ENCODE measurements at regions not wholly inside any gene's neighbourhood (a gene's known extent, or its start where the extent isn't known, plus 50 kb on each side); places are given as distances from the start of the nearest gene placed in this dataset.

DNA sequence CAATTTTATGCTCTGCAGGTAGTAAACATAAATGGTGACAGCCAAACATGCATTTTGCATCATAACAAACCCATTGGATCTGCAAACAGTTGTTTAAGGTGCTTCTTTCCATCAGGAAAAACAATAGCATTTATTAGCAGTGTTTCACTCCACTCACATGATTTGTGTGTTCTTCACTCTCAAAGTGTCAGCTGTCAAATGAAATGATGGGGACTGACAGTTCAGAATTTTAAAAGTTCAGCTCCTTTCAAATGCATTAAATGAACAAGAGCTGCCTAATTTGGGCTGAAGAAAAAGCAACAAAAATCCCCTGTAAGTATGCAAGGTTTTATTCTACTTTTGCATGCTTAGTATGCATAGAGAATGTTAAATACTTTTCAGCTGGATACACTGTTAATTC, 145.2 kb upstream of the CDIN1 start:
- TF ChIP-seq SIN3A (IDR thresholded peaks at IDR 0.05; ENCODE audit: borderline replicate concordance, insufficient read depth, low read depth, low read length), result no peak
- TF ChIP-seq, protein P1, sequence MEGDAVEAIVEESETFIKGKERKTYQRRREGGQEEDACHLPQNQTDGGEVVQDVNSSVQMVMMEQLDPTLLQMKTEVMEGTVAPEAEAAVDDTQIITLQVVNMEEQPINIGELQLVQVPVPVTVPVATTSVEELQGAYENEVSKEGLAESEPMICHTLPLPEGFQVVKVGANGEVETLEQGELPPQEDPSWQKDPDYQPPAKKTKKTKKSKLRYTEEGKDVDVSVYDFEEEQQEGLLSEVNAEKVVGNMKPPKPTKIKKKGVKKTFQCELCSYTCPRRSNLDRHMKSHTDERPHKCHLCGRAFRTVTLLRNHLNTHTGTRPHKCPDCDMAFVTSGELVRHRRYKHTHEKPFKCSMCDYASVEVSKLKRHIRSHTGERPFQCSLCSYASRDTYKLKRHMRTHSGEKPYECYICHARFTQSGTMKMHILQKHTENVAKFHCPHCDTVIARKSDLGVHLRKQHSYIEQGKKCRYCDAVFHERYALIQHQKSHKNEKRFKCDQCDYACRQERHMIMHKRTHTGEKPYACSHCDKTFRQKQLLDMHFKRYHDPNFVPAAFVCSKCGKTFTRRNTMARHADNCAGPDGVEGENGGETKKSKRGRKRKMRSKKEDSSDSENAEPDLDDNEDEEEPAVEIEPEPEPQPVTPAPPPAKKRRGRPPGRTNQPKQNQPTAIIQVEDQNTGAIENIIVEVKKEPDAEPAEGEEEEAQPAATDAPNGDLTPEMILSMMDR (IDR thresholded peaks at IDR 0.05), result no peak
- no TSS peak for BruUV-seq (replicated peaks)
- ATAC-seq (no peak), DNase-seq (ENCODE audit: low read depth, low spot score) (no peak)
- ChIA-PET CTCF (interaction anchor here (0.6 kb wide), 1 partner anchor 970 kb away, joined by 6 read pairs; no protein-coding TSS in a partner anchor), POLR2A (no interaction called here)
- Histone ChIP-seq H3K9me3 (ENCODE audit: control insufficient read depth, insufficient read depth, low read depth, low read length) (no peaks in the 10 kb centered on the region; the same call in 1 of the 2 replicates), H3K4me3 (ENCODE audit: low read depth in 2 of 2, low read length in 2 of 2) (no peak overlapping the region), H3K27ac (ENCODE audit: low read length) (no peak overlapping the region), H3K4me1 (ENCODE audit: control insufficient read depth, insufficient read depth, low read length) (no peaks in the 10 kb centered on the region), H3K36me3 (ENCODE audit: control insufficient read depth, insufficient read depth, low read length) (no peaks in the 10 kb centered on the region), H3K27me3 (ENCODE audit: control insufficient read depth, insufficient read depth, low read length) (no peaks in the 10 kb centered on the region)
- intact Hi-C loops (cut with micrococcal nuclease; ENCODE audit: unreplicated experiment), result no loop called here
- in situ Hi-C loops (cut with HindIII; ENCODE audit: low pct_unique_long_range_greater_than_20kb, low sequenced_read_pairs), result no loop called here

DNA sequence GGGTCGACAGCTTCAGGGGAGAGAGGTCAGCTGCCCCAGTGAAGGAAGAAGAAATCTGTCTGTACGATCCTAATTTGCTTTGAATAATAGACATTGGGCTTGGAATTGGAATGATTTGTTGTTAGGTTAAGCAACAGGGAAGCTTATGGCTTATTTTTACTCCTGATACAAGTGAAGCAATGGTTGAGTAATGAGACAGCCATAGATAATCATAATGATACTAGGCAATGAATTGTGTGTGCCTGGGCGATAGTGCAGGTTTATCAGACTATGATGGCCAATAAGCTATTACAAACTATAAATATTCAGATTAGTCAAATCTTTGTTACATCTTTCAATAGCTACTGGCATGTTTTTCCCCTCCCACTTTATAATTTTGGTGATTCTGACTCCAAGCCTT, 140.9 kb upstream of the CDIN1 start:
- no TSS peak for BruUV-seq (replicated peaks)
- in situ Hi-C loops (cut with HindIII; ENCODE audit: low pct_unique_long_range_greater_than_20kb, low sequenced_read_pairs), result no loop called here
- ChIA-PET POLR2A (no interaction called here), CTCF (no interaction called here)
- Histone ChIP-seq H3K27me3 (ENCODE audit: control insufficient read depth, insufficient read depth, low read length) (no peaks in the 10 kb centered on the region), H3K27ac (ENCODE audit: low read length) (no peak overlapping the region), H3K36me3 (ENCODE audit: control insufficient read depth, insufficient read depth, low read length) (no peaks in the 10 kb centered on the region), H3K9me3 (ENCODE audit: control insufficient read depth, insufficient read depth, low read depth, low read length) (no peaks in the 10 kb centered on the region), H3K4me3 (ENCODE audit: low read depth in 2 of 2, low read length in 2 of 2) (no peak overlapping the region), H3K4me1 (ENCODE audit: control insufficient read depth, insufficient read depth, low read length) (no peaks in the 10 kb centered on the region)
- no peak for ATAC-seq
- DNase-seq (ENCODE audit: low read depth, low spot score), result no peak
- TF ChIP-seq SIN3A (IDR thresholded peaks at IDR 0.05; ENCODE audit: borderline replicate concordance, insufficient read depth, low read depth, low read length), result no peak
- intact Hi-C loops (cut with micrococcal nuclease; ENCODE audit: unreplicated experiment), result no loop called here

DNA sequence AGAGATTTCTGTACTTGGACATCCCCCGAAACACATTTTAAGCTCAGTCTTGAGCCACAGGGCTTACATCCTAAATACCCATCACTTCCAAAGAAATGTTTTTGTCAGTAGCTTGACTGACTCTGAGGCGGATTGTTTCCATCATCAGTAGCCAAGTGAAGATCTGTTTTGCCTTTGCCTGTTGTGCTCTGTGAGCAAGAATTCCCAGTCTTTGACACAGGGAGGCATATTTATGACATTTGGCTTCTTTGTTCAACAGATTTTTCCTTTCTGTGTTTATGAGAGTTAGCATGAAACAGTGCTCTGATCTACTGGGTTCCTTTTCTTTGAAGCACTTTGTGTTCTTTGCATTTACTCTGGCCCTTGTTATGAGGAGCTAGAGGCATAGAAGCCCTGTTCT, 132.1 kb upstream of the CDIN1 start:
- CTCF ChIA-PET, result no interaction called here
- intact Hi-C loops (cut with micrococcal nuclease; ENCODE audit: unreplicated experiment), result no loop called here
- H3K36me3 ChIP-seq (ENCODE audit: control insufficient read depth, insufficient read depth, low read length), result no peaks in the 10 kb centered on the region

More for the DNA sequence above, 132.1 kb upstream of the CDIN1 start:
- H3K9me3 ChIP-seq (ENCODE audit: control insufficient read depth, insufficient read depth, low read depth, low read length), result no peaks in the 10 kb centered on the region
- H3K4me1 ChIP-seq (ENCODE audit: control insufficient read depth, insufficient read depth, low read length), result no peaks in the 10 kb centered on the region
- no peak for DNase-seq (ENCODE audit: low read depth, low spot score)
- no peak overlapping the region for H3K4me3 ChIP-seq (ENCODE audit: low read depth in 2 of 2, low read length in 2 of 2)
- H3K27me3 ChIP-seq (ENCODE audit: control insufficient read depth, insufficient read depth, low read length), result no peaks in the 10 kb centered on the region
- TF ChIP-seq POLR2AphosphoS5 (IDR thresholded peaks at IDR 0.05; ENCODE audit: low read depth, low read length), result no peak
- TF ChIP-seq SIN3A (IDR thresholded peaks at IDR 0.05; ENCODE audit: borderline replicate concordance, insufficient read depth, low read depth, low read length), result no peak
- TF ChIP-seq TCF7L2 (IDR thresholded peaks at IDR 0.05; ENCODE audit: low read depth, low read length), result no peak
- TF ChIP-seq, protein P2, sequence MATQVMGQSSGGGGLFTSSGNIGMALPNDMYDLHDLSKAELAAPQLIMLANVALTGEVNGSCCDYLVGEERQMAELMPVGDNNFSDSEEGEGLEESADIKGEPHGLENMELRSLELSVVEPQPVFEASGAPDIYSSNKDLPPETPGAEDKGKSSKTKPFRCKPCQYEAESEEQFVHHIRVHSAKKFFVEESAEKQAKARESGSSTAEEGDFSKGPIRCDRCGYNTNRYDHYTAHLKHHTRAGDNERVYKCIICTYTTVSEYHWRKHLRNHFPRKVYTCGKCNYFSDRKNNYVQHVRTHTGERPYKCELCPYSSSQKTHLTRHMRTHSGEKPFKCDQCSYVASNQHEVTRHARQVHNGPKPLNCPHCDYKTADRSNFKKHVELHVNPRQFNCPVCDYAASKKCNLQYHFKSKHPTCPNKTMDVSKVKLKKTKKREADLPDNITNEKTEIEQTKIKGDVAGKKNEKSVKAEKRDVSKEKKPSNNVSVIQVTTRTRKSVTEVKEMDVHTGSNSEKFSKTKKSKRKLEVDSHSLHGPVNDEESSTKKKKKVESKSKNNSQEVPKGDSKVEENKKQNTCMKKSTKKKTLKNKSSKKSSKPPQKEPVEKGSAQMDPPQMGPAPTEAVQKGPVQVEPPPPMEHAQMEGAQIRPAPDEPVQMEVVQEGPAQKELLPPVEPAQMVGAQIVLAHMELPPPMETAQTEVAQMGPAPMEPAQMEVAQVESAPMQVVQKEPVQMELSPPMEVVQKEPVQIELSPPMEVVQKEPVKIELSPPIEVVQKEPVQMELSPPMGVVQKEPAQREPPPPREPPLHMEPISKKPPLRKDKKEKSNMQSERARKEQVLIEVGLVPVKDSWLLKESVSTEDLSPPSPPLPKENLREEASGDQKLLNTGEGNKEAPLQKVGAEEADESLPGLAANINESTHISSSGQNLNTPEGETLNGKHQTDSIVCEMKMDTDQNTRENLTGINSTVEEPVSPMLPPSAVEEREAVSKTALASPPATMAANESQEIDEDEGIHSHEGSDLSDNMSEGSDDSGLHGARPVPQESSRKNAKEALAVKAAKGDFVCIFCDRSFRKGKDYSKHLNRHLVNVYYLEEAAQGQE (IDR thresholded peaks at IDR 0.05; ENCODE audit: insufficient read depth in 1 of 2, low read depth in 2 of 2, low read length in 1 of 2), result no peak
- TF ChIP-seq, protein P1 (IDR thresholded peaks at IDR 0.05), result no peak
- no peak overlapping the region for H3K27ac ChIP-seq (ENCODE audit: low read length)
- no TSS peak for BruUV-seq (replicated peaks)
- in situ Hi-C loops (cut with HindIII; ENCODE audit: low pct_unique_long_range_greater_than_20kb, low sequenced_read_pairs), result no loop called here
- POLR2A ChIA-PET, result interaction anchor here (0.6 kb wide), 1 partner anchor 19 kb away, joined by 4 read pairs; no protein-coding TSS in a partner anchor
- ATAC-seq, result no peak

Data from Panc1 (cell line).